WTC11 (cell line): ENCODE measurements at regions not wholly inside any gene's neighbourhood (a gene's known extent, or its start where the extent isn't known, plus 50 kb on each side); places are given as distances from the start of the nearest gene placed in this dataset.

ENCODE experiments used
- ATAC-seq: fragments of 200-7000 bp; cut with Tn5 transposase; 2 replicates; pipeline ENCODE4 v1.10.0; 2021; ENCODE audit warnings: mild to moderate bottlenecking, moderate library complexity
- CTCF ChIA-PET: fragments of 300-600 bp; sonication (Branson Sonifier 250); formaldehyde crosslinking; loops from one replicate; lab custom pipeline; 2021; ENCODE audit warnings: antibody characterized with exemption; lab: Charles Lee
- POLR2A ChIA-PET: fragments of 350-600 bp; sonication (Branson Sonifier 250); formaldehyde crosslinking; loops from one replicate; lab custom pipeline; 2021; ENCODE audit warnings: antibody characterized with exemption; lab: Charles Lee
- DNase-seq: peaks from one replicate; pipeline ENCODE4 v3.0.0; 2021; ENCODE audit warnings: low spot score
- H3K27ac Mint-ChIP-seq: 2 replicates; pipeline ENCODE4 v1.8.0; 2021; ENCODE audit warnings: mixed read lengths
- H3K27me3 Mint-ChIP-seq: 2 replicates; pipeline ENCODE4 v1.8.0; 2021; ENCODE audit warnings: low read depth, mild to moderate bottlenecking, moderate library complexity, mixed read lengths
- H3K36me3 Mint-ChIP-seq: 2 replicates; pipeline ENCODE4 v1.8.0; 2021; ENCODE audit warnings: mixed read lengths
- H3K4me1 Mint-ChIP-seq: 2 replicates; pipeline ENCODE4 v1.8.0; 2022; ENCODE audit warnings: mixed read lengths
- H3K4me3 Mint-ChIP-seq: 2 replicates; pipeline ENCODE4 v1.8.0; 2021; ENCODE audit warnings: mild to moderate bottlenecking, moderate library complexity, mixed read lengths
- H3K9me3 Mint-ChIP-seq: 2 replicates; pipeline ENCODE4 v1.8.0; 2021; ENCODE audit warnings: mixed read lengths
- CREM ChIP-seq: sonication (generic); formaldehyde crosslinking; IDR thresholded peaks from 2 replicates; pipeline ENCODE4 v1.8.1; 2022; ENCODE audit warnings: mild to moderate bottlenecking, missing genetic modification reagents, moderate library complexity
- ELF4 ChIP-seq: sonication (generic); formaldehyde crosslinking; IDR thresholded peaks from 2 replicates; pipeline ENCODE4 v1.8.1; 2022; ENCODE audit warnings: low read depth, mild to moderate bottlenecking, moderate library complexity, missing genetic modification reagents
- EMX1 ChIP-seq: fragments of 250-450 bp; sonication (Bioruptor Pico); IDR thresholded peaks from 2 replicates; pipeline ENCODE4 v1.8.0; 2021; ENCODE audit warnings: mild to moderate bottlenecking
- GABPB1 ChIP-seq: sonication (generic); formaldehyde crosslinking; IDR thresholded peaks from 2 replicates; pipeline ENCODE4 v1.8.1; 2023; ENCODE audit warnings: mild to moderate bottlenecking, missing genetic modification reagents
- GTF2I ChIP-seq: fragments of 250-450 bp; sonication (Bioruptor Pico); conservative IDR thresholded peaks from 2 replicates; pipeline ENCODE4 v1.4.0; 2021; ENCODE audit warnings: mild to moderate bottlenecking
- IRF1 ChIP-seq: sonication (generic); formaldehyde crosslinking; IDR thresholded peaks from 2 replicates; pipeline ENCODE4 v1.8.0; 2023; ENCODE audit warnings: missing genetic modification reagents
- KAT7 ChIP-seq: sonication (generic); formaldehyde crosslinking; IDR thresholded peaks from 2 replicates; pipeline ENCODE4 v1.8.1; 2023; ENCODE audit warnings: missing genetic modification reagents, mild to moderate bottlenecking, borderline replicate concordance
- NR1H2 ChIP-seq: sonication (generic); formaldehyde crosslinking; IDR thresholded peaks from 2 replicates; pipeline ENCODE4 v1.9.0; 2021; ENCODE audit warnings: mild to moderate bottlenecking, moderate library complexity, missing genetic modification reagents
- PRRX2 ChIP-seq: fragments of 250-450 bp; sonication (Bioruptor Pico); IDR thresholded peaks from 2 replicates; pipeline ENCODE4 v1.8.0; 2021; ENCODE audit warnings: mild to moderate bottlenecking
- TP53 ChIP-seq: sonication (generic); formaldehyde crosslinking; IDR thresholded peaks from 2 replicates; pipeline ENCODE4 v1.8.1; 2023; ENCODE audit warnings: mild to moderate bottlenecking, missing genetic modification reagents
- ZNF121 ChIP-seq: sonication (generic); formaldehyde crosslinking; IDR thresholded peaks from 2 replicates; pipeline ENCODE4 v1.8.0; 2023; ENCODE audit warnings: missing genetic modification reagents
- ZNF317 ChIP-seq: sonication (generic); formaldehyde crosslinking; IDR thresholded peaks from 2 replicates; pipeline ENCODE4 v1.8.1; 2023; ENCODE audit warnings: low read depth, mild to moderate bottlenecking, moderate library complexity, missing genetic modification reagents, borderline replicate concordance
- ZNF512 ChIP-seq: sonication (generic); formaldehyde crosslinking; IDR thresholded peaks from 2 replicates; pipeline ENCODE4 v1.8.1; 2022; ENCODE audit warnings: missing genetic modification reagents, borderline replicate concordance
- ZSCAN18 ChIP-seq: fragments of 250-450 bp; sonication (Bioruptor Pico); IDR thresholded peaks from 2 replicates; pipeline ENCODE4 v2.1.2; 2022; ENCODE audit warnings: mild to moderate bottlenecking, moderate library complexity
- TF ChIP-seq, protein P1 (sequence below): fragments of 200-600 bp; IDR thresholded peaks from 2 replicates; pipeline ENCODE4 v1.8.0; 2022; ENCODE audit warnings: antibody characterized with exemption
- TF ChIP-seq, protein P2 (sequence below): sonication (generic); formaldehyde crosslinking; conservative IDR thresholded peaks from 2 replicates; pipeline ENCODE4 v1.8.1; 2022; ENCODE audit warnings: mild to moderate bottlenecking, missing genetic modification reagents
- TF ChIP-seq, protein P3 (sequence below): sonication (generic); formaldehyde crosslinking; IDR thresholded peaks from 2 replicates; pipeline ENCODE4 v1.8.1; 2022; ENCODE audit warnings: mild to moderate bottlenecking, moderate library complexity, missing genetic modification reagents
- TF ChIP-seq, protein P4 (sequence below): fragments of 250-450 bp; sonication (Bioruptor Pico); IDR thresholded peaks from 2 replicates; pipeline ENCODE4 v1.8.0; 2021; ENCODE audit warnings: mild to moderate bottlenecking

DNA sequence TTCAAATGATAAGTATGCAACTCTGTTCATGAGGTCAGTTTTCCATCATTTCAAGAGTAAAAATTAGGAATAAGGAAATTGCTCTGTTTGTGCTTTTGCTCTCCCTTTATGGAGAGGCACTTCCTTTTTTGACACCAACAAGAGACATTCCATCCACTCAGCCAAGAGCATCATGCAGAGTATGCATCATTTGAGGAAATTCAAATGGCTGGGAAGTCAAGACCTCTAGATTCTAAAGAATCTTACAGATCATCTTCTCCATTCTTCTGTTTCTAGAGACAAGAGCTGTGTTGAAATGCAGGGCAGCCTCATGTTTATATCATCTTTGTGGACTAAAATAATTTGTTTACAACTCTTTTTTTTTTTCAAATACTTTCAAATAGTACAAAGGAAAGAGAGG is 669.4 kb downstream of the CDH11 start:
- Mint-ChIP-seq H3K27me3 (peaks cover 18% of the 10 kb centered on the region), H3K4me1 (peaks cover 52% of the 10 kb centered on the region), H3K27ac (no peak overlapping the region), H3K4me3 (no peak overlapping the region), H3K36me3 (no peaks in the 10 kb centered on the region), H3K9me3 (peaks cover under 1% of the 10 kb centered on the region; the same call in 1 of the 2 replicates)
- POLR2A ChIA-PET, result interaction anchor here (0.6 kb wide), 1 partner anchor 208 kb away, joined by 4 read pairs; no protein-coding TSS in a partner anchor
- no peak for TF ChIP-seq KAT7 (CRISPR knock-in tag)
- no peak for TF ChIP-seq ELF4
- no peak for TF ChIP-seq PRRX2 (CRISPR knock-in tag)
- no peak for TF ChIP-seq EMX1 (CRISPR knock-in tag)
- no peak for TF ChIP-seq CREM (CRISPR knock-in tag)
- TF ChIP-seq ZSCAN18 (CRISPR knock-in tag), result no peak
- TF ChIP-seq TP53 (CRISPR knock-in tag), result no peak
- TF ChIP-seq NR1H2 (CRISPR knock-in tag), result no peak
- TF ChIP-seq GTF2I (CRISPR knock-in tag), result no peak
- TF ChIP-seq ZNF121 (CRISPR knock-in tag), result no peak
- TF ChIP-seq, protein P1, sequence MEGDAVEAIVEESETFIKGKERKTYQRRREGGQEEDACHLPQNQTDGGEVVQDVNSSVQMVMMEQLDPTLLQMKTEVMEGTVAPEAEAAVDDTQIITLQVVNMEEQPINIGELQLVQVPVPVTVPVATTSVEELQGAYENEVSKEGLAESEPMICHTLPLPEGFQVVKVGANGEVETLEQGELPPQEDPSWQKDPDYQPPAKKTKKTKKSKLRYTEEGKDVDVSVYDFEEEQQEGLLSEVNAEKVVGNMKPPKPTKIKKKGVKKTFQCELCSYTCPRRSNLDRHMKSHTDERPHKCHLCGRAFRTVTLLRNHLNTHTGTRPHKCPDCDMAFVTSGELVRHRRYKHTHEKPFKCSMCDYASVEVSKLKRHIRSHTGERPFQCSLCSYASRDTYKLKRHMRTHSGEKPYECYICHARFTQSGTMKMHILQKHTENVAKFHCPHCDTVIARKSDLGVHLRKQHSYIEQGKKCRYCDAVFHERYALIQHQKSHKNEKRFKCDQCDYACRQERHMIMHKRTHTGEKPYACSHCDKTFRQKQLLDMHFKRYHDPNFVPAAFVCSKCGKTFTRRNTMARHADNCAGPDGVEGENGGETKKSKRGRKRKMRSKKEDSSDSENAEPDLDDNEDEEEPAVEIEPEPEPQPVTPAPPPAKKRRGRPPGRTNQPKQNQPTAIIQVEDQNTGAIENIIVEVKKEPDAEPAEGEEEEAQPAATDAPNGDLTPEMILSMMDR, result no peak
- TF ChIP-seq, protein P2, sequence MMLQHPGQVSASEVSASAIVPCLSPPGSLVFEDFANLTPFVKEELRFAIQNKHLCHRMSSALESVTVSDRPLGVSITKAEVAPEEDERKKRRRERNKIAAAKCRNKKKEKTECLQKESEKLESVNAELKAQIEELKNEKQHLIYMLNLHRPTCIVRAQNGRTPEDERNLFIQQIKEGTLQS (CRISPR knock-in tag), result no peak
- TF ChIP-seq, protein P3, sequence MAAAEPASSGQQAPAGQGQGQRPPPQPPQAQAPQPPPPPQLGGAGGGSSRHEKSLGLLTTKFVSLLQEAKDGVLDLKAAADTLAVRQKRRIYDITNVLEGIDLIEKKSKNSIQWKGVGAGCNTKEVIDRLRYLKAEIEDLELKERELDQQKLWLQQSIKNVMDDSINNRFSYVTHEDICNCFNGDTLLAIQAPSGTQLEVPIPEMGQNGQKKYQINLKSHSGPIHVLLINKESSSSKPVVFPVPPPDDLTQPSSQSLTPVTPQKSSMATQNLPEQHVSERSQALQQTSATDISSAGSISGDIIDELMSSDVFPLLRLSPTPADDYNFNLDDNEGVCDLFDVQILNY (CRISPR knock-in tag), result no peak
- no peak for TF ChIP-seq ZNF317 (CRISPR knock-in tag)
- no peak for TF ChIP-seq IRF1
- no peak for TF ChIP-seq GABPB1
- ATAC-seq (no peak), DNase-seq (no peak)
- CTCF ChIA-PET, result no interaction called here

GRCh38 chr16:64450177-64450576 is 671.7 kb downstream of the CDH11 start:
- POLR2A ChIA-PET, result no interaction called here
- ATAC-seq (no peak), DNase-seq (no peak)
- peaks cover 64% of the 10 kb centered on the region for H3K4me1 Mint-ChIP-seq
- no peak overlapping the region for H3K27ac Mint-ChIP-seq
- peaks cover 30% of the 10 kb centered on the region for H3K27me3 Mint-ChIP-seq
- no peaks in the 10 kb centered on the region for H3K36me3 Mint-ChIP-seq
- TF ChIP-seq PRRX2 (CRISPR knock-in tag) (no peak), GABPB1 (no peak), KAT7 (CRISPR knock-in tag) (no peak), ZNF512 (CRISPR knock-in tag) (no peak)
- TF ChIP-seq, protein P4, sequence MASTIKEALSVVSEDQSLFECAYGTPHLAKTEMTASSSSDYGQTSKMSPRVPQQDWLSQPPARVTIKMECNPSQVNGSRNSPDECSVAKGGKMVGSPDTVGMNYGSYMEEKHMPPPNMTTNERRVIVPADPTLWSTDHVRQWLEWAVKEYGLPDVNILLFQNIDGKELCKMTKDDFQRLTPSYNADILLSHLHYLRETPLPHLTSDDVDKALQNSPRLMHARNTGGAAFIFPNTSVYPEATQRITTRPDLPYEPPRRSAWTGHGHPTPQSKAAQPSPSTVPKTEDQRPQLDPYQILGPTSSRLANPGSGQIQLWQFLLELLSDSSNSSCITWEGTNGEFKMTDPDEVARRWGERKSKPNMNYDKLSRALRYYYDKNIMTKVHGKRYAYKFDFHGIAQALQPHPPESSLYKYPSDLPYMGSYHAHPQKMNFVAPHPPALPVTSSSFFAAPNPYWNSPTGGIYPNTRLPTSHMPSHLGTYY (CRISPR knock-in tag), result no peak
- CTCF ChIA-PET, result no interaction called here
- H3K4me3 Mint-ChIP-seq, result no peak overlapping the region
- H3K9me3 Mint-ChIP-seq, result no peaks in the 10 kb centered on the region
